Gastrocnemius medialis (tissue), 4 donors: ENCODE measurements at regions not wholly inside any gene's neighbourhood (a gene's known extent, or its start where the extent isn't known, plus 50 kb on each side); places are given as distances from the start of the nearest gene placed in this dataset.

Source experiments
- CTCF ChIP-seq, 5 experiments: fragments of 450-650 bp in 3 of 5; fragments of 200-600 bp in 2 of 5; sonication (generic) in 2 of 5; IDR thresholded peaks in 4 of 5; conservative IDR thresholded peaks in 1 of 5; 1 replicate in 4 of 5; 2 replicates in 1 of 5; pipeline ENCODE4 v1.5.1; 2016 to 2019; ENCODE audit warnings: antibody characterized with exemption in 5 of 5, mild to moderate bottlenecking in 3 of 5, moderate library complexity in 3 of 5
- POLR2A ChIP-seq, 2 donors: fragments of 450-650 bp; IDR thresholded peaks; one replicate each; pipeline ENCODE4 v1.6.1; 2017; ENCODE audit warnings: antibody characterized with exemption in 2 of 2, mild to moderate bottlenecking in 2 of 2, moderate library complexity in 2 of 2

- no peak for TF ChIP-seq POLR2A (IDR thresholded peaks at IDR 0.05)
- TF ChIP-seq CTCF (IDR thresholded peaks at IDR 0.05 in 4 of 5, conservative IDR thresholded peaks at IDR 0.05 in 1 of 5) = no peak
Measured at GRCh38 chr1:181356505-181357340, 126.6 kb upstream of the CACNA1E start.
